ENCODE measurements at regions not wholly inside any gene's neighbourhood (a gene's known extent, or its start where the extent isn't known, plus 50 kb on each side); places are given as distances from the start of the nearest gene placed in this dataset.
"Not testable (repeated sequence)": the region's sequence is repeated elsewhere in the genome, so short reads cannot be mapped to it uniquely, and the experiment has no call there.

- no peak for DNase-seq
These were observed 880.1 kb downstream of the UQCRFS1 start for GRCh38 chr19:28332886-28333285.

DNA sequence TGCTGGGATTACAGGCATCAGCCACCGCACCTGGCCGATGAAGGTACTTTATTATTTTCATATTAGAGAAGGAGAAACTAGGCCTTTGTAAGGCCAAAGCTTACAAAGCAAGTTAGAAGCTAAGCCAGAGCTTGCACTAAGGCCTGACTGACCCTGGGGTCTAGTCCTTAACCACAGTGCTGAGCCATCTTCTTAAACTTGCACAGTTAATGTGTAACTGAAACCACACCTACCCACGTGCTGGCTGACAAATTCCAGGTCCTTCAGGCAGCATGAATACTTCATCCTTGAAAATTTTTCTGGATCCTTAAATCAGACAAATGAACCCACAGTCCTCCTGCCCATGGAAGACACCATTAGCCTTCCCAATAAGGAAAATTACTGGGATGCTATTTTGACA is 880.6 kb downstream of the UQCRFS1 start:
- no peak for DNase-seq

GRCh38 chr19:28331596-28331995 is 881.4 kb downstream of the UQCRFS1 start:
- no peak for DNase-seq

DNA sequence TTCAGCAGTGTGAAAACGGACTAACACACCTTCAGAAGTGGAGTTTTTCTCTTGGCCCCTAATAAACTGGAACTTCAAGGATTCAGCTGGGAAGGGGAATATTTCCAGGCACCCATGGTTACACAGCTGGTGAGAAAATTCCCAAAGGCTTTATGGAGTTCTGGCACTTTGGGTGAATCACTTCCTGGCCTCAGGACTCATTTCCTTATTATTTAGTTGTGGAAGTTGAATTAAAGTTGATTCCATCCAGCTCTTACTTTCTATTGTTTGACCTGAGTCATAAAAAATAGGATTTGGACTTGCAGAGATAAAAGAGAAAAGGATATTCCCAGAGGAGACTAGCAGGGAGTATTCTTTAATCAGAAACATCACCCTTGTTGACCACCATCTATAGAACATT is 882.1 kb downstream of the UQCRFS1 start:
- no peak for DNase-seq

DNA sequence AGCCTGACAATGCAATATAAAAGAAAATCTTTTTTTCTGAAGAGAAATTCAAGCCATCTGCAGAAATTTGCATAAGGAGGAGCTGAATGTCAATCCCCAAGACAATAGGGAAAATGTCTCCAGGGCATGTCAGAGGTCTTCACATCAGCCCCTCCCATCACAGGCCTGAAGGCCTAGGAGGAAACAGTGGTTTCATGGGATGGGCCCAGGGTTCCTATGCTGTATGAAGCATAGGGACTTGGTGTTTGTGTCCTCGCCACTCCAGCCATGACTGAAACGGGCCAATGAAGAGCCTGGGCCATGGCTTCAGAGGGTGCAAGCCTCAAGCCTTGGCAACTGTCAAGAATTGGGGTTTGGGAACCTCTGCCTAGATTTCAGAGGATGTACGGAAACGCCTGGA is 883.5 kb downstream of the UQCRFS1 start:
- DNase-seq, result no peak

GRCh38 chr19:28327905-28328304 is 885.0 kb downstream of the UQCRFS1 start:
- no peak for DNase-seq

DNA sequence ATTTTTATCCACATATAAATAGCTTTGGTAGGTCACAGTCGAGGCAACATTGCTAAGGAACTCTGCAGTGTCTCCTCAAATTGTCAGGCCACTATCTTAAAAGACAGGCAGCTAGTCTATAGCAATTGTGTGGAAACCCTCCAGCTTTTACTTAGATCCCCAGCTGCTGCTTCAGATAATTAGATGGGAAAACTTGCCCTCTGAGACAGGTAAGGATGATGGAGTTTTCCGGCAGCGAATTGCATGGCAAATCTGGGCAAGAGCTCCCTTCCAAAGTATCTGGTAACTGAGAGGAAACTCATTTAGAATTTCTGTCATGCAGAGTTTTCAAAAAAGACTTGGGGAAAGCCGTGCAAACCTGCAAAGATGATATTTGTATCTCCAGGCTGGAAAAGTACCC is 886.2 kb downstream of the UQCRFS1 start:
- DNase-seq, result no peak

- DNase-seq, result no peak
These were observed 888.5 kb downstream of the UQCRFS1 start for GRCh38 chr19:28324275-28325060.

DNA sequence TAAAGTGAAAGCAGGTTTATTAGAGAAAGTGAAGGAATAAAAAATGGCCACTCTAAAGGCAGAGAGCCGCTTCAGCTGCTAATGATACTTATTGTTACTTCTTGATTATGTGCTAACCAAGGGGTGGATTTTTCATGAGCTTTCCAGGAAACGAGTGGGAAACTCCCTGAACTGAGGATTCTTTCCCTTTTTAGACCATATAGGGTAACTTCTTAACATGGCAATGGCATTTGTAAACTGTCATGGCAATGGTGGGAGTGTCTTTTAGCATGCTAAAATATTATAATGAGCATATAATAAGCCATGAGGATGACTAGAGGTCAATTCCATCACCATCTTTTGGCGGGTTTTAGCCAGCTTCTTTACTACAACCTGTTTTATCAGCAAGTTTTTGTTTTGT is 890.0 kb downstream of the UQCRFS1 start:
- DNase-seq, result no peak

DNA sequence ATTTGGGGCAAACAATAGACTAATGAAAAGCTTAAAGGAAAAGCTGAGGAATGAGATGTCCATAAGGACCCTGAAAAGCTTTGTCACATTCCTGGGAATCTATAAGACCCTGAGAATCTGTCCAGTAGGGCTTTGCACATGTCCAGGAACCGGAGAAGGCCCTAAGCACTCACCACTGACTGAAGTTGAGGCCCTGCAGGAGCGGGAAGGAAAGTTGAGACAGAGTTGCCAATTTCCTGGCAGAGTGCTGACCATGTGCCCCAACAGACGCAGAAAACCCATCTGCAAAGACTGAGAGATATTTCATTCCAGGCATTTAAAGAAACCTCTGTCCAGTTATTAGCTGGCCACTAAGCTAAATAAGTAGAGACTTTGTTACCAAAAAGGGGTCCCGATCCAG is 890.5 kb downstream of the UQCRFS1 start:
- DNase-seq, result no peak

DNA sequence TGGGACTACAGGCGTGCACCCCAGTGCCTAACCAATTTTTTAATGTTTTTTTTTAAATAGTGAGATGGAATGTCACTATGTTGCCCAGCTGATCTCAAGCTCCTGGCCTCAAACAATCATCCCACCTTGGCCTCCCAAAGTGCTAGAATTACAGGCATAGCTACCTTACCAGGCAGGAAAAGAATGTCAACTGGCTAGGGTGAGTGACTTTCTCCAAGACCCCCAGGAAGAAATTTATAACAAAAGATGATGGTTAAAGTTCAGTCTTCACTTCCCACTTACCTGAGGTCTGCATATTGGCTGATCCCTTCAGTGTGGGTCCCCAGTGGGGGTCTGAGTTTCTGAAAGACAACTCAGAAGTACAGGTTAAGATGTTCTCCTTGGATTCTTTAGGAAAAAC is 893.0 kb downstream of the UQCRFS1 start:
- no peak for DNase-seq

GRCh38 chr19:28319227-28319626 is 893.7 kb downstream of the UQCRFS1 start:
- DNase-seq, result no peak

GRCh38 chr19:28318469-28319179 is 894.3 kb downstream of the UQCRFS1 start:
- DNase-seq, result no peak

- peak in 1 of 58 donors; percentile 14 for DNase-seq
These were observed 896.5 kb downstream of the UQCRFS1 start for GRCh38 chr19:28316464-28316863.

DNA sequence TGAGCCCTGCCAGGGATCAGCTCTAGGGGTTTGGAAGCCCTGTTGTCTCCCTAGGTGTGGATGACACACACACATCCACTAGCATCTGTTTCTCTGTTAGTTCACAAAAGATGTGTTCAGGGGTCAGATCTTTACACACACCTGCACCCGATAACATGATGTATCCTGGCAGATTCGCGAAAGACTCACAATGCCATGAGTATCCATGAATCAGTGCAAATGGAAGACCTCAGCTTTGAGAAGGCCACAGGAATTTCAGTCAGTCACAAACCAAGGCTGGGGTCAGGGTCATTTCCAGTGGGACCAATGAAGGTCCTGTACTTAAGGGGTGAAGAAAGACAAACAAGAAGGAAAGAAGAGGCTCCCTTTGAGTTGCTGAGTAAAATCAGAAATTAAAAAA is 898.2 kb downstream of the UQCRFS1 start:
- no peak for DNase-seq

- DNase-seq, result no peak
These were observed 898.7 kb downstream of the UQCRFS1 start for GRCh38 chr19:28314287-28314686.

- no peak for DNase-seq
These were observed 899.3 kb downstream of the UQCRFS1 start for GRCh38 chr19:28313633-28314032.

DNA sequence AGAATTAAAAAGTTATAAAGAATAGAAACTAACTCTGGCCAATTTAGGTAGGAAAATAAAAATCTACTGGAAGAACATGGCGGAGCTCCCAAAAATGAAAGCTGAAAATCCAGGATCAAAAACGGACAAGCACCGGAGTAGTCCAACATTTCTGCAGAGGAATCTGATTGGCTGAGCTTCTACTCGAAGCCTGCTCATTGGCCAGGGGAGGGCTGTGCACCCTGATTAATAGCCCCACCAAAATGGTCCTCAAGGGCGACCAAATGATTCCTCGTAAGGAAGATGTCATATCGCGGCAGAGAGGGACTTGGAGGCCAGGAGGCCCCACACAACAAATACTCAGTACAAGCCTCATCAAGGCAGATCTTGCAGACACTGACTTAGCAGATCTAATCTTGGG is 900.7 kb downstream of the UQCRFS1 start:
- no peak for DNase-seq

DNA sequence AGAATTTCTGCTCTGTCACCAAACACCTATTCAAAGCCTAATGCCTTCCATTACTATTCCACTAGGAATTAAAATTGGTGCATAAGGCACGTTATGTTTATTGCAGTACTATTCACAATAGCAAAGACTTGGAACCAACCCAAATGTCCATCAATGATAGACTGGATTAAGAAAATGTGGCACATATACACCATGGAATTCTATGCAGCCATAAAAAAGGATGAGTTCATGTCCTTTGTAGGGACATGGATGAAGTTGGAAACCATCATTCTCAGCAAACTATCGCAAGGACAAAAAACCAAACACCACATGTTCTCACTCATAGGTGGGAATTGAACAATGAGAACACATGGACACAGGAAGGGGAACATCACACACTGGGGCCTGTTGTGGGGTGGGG is 902.1 kb downstream of the UQCRFS1 start:
- not testable (repeated sequence) for DNase-seq

DNA sequence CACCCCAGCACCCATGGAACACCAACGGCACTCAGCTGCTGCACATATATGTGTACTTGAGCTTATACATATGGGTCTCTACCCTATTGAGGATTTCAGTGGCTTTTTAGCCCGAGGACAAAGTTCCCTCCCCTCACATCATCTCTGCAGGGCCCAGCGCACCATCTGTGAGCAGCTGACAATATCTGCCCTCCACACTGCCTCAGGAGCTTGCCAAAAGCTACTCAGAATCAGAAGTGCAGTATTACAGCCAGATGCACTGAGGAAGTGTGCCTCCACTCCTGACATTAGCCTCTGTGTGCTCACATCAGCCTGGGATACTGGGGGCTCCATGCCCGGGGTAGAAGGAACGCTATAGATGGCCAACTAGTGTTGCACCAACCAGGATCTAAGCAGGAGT is 903.9 kb downstream of the UQCRFS1 start:
- no peak for DNase-seq

DNA sequence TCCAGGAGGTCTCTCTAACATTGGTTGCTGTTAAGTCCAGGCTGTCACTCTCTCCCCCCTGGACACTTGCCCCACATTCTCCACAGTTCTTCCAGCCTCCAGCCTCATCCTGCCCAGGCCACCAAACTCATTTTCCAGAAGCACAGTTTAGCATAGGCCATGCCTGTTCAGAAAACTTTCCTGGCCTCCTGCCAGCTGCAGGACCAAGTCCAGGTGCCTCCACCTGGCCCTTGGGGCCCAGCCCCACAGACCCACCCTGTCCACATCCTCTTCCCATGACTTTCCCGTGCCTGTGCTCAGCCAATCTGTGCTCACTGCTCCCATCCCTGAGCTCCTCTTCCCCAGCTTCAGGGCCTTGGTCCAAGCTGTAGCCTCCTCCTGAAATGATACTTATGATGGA is 905.0 kb downstream of the UQCRFS1 start:
- DNase-seq, result no peak

DNA sequence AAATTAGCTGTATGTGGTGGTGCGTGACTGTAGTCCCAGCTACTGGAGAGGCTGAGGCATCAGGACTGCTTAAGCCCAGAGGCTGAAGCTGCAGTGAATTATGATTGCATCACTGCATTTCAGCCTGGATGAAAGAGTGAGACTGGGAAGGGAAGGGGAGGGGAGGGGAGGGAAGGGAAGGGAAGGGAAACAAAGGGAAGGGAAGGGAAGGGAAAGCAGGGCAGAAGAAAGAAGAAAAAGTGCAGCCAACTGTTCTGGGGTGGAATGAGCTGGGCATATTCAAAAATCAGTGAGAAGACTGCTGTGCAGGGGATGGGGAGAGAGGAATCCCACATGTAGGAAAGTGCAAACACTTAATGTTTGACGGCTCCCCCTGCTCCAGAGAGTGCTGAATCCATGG is 905.5 kb downstream of the UQCRFS1 start:
- DNase-seq, result no peak

DNA sequence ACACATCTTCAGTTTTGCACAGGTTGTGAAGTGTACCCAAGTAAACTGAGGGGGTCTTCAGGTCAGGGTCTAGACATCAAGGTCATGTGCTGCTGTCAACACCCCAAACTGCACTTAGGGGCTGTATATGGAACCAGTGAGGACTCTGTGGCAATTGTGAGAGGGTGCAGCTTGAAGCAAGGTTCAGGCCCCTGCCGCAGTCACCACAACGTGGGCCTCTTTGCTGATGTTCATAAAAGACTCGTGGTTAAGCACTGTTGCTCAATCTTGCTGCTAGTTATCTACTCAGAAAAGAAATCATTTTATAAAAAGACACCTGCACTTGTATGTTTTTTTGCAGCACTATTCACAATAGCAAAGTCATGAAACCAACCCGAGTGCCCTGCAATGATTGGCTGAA is 907.4 kb downstream of the UQCRFS1 start:
- DNase-seq, result no peak

Data from anterior cingulate cortex (tissue), 58 donors.